Breast epithelium (tissue), 4 donors: ENCODE measurements at regions not wholly inside any gene's neighbourhood (a gene's known extent, or its start where the extent isn't known, plus 50 kb on each side); places are given as distances from the start of the nearest gene placed in this dataset.

ENCODE experiments used
- DNase-seq, 2 donors: peaks; one replicate each; pipeline ENCODE4 v3.0.0-alpha.2; 2019; ENCODE audit warnings: low spot score in 2 of 2
- H3K27ac ChIP-seq, 2 donors: fragments of 200-600 bp; sonication (generic) in 1 of 2; one replicate each; pipeline ENCODE4 v1.5.1; 2016 to 2019; ENCODE audit warnings: mild to moderate bottlenecking in 1 of 2
- H3K27me3 ChIP-seq, 2 donors: fragments of 200-600 bp; sonication (generic) in 1 of 2; one replicate each; pipeline versions ENCODE4 v1.5.1 to v1.6.0; 2017 to 2019; ENCODE audit warnings: control low read depth in 1 of 2, mild to moderate bottlenecking in 1 of 2
- H3K36me3 ChIP-seq: fragments of 200-600 bp; one replicate; pipeline ENCODE4 v1.5.1; 2019
- H3K4me1 ChIP-seq, 2 donors: fragments of 200-600 bp; sonication (generic); one replicate each; pipeline ENCODE4 v1.5.1; 2016 to 2019; ENCODE audit warnings: control low read depth in 1 of 2
- H3K4me3 ChIP-seq, 3 donors: fragments of 200-600 bp; sonication (generic); 1 replicate in 2 of 3; 2 replicates in 1 of 3; pipeline ENCODE4 v1.5.1; 2016 to 2019; ENCODE audit warnings: mild to moderate bottlenecking in 3 of 3, moderate library complexity in 2 of 3
- H3K9me3 ChIP-seq, 2 donors: fragments of 200-600 bp; sonication (generic) in 1 of 2; one replicate each; pipeline ENCODE4 v1.5.1; 2016 to 2019; ENCODE audit warnings: control low read depth in 1 of 2
- POLR2A ChIP-seq: fragments of 450-650 bp; IDR thresholded peaks from one replicate; pipeline ENCODE4 v1.6.1; 2016; ENCODE audit warnings: antibody characterized with exemption, mild to moderate bottlenecking, moderate library complexity
- POLR2AphosphoS5 ChIP-seq, 3 donors: sonication (generic); formaldehyde crosslinking; IDR thresholded peaks; one replicate each; pipeline ENCODE4 v1.6.1; 2017; ENCODE audit warnings: antibody characterized with exemption in 3 of 3
- intact Hi-C: fragments of 100-400 bp; cut with DNase I; formaldehyde crosslinking; loops from one replicate; pipeline ENCODE4 v1.15.1; 2023; ENCODE audit warnings: low total_unique reads
- TF ChIP-seq, protein P1 (sequence below), 3 donors: fragments of 450-650 bp; IDR thresholded peaks; one replicate each; pipeline ENCODE4 v1.5.1; 2016 to 2017; ENCODE audit warnings: antibody characterized with exemption in 3 of 3, mild to moderate bottlenecking in 3 of 3, moderate library complexity in 3 of 3

DNA sequence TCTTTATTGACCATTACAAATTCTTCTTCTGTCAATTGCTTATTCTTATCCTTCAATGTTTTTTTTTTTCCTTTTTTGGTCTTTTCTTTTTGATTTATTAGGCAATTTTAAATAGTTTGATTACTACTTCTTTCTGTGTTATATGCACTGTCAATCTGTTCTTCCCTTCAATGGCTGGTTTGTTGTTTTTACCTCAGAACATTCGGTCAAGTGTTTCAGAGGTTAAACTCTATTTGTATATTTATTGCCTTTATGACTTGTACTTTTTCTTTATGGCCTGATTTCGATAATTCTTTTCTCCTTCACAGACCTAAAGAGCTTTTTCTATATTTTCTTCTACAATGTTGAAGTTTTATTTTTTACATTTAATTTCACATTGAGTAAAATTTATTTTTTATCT lies 171.5 kb upstream of the AKR1E2 start:
- intact Hi-C loops = loop anchor here (5.0 to 10.0 kb wide), 2 partner anchors 110 to 963 kb away; no protein-coding TSS in a partner anchor
- Histone ChIP-seq H3K27me3 (no peaks in the 10 kb centered on the region), H3K4me3 (no peak overlapping the region), H3K9me3 (no peaks in the 10 kb centered on the region), H3K27ac (no peak overlapping the region), H3K4me1 (no peaks in the 10 kb centered on the region), H3K36me3 (no peaks in the 10 kb centered on the region)
- no peak for DNase-seq
- no peak for TF ChIP-seq POLR2AphosphoS5 (IDR thresholded peaks at IDR 0.05)
- no peak for TF ChIP-seq POLR2A
- TF ChIP-seq, protein P1, sequence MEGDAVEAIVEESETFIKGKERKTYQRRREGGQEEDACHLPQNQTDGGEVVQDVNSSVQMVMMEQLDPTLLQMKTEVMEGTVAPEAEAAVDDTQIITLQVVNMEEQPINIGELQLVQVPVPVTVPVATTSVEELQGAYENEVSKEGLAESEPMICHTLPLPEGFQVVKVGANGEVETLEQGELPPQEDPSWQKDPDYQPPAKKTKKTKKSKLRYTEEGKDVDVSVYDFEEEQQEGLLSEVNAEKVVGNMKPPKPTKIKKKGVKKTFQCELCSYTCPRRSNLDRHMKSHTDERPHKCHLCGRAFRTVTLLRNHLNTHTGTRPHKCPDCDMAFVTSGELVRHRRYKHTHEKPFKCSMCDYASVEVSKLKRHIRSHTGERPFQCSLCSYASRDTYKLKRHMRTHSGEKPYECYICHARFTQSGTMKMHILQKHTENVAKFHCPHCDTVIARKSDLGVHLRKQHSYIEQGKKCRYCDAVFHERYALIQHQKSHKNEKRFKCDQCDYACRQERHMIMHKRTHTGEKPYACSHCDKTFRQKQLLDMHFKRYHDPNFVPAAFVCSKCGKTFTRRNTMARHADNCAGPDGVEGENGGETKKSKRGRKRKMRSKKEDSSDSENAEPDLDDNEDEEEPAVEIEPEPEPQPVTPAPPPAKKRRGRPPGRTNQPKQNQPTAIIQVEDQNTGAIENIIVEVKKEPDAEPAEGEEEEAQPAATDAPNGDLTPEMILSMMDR (IDR thresholded peaks at IDR 0.05) = no peak

DNA sequence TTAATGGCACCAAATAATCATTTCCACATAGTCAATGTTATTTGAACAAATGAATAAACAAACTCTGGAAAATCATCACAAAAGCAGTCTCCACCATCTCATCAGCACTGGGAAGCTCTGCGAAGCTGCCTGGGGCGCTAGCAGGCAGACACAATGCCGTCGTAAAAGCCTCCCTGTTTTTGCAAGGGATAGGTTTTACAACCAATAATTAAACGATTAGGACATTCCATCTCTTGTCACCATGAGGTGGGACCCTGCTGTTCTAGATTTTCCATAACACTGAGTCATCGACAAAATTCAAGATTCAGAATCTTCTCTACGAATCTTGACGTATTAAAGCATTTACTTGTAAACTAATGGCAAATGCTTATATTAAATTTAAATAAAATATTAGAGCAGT lies 172.8 kb upstream of the AKR1E2 start:
- Histone ChIP-seq H3K27me3 (no peaks in the 10 kb centered on the region), H3K36me3 (no peaks in the 10 kb centered on the region), H3K4me1 (no peaks in the 10 kb centered on the region), H3K27ac (no peak overlapping the region), H3K4me3 (no peak overlapping the region), H3K9me3 (no peaks in the 10 kb centered on the region)
- no peak for DNase-seq
- TF ChIP-seq, protein P1 (IDR thresholded peaks at IDR 0.05) = no peak
- no peak for TF ChIP-seq POLR2A
- TF ChIP-seq POLR2AphosphoS5 (IDR thresholded peaks at IDR 0.05) = no peak
- intact Hi-C loops = loop anchor here (5.0 to 10.0 kb wide), 2 partner anchors 112 to 964 kb away; no protein-coding TSS in a partner anchor

DNA sequence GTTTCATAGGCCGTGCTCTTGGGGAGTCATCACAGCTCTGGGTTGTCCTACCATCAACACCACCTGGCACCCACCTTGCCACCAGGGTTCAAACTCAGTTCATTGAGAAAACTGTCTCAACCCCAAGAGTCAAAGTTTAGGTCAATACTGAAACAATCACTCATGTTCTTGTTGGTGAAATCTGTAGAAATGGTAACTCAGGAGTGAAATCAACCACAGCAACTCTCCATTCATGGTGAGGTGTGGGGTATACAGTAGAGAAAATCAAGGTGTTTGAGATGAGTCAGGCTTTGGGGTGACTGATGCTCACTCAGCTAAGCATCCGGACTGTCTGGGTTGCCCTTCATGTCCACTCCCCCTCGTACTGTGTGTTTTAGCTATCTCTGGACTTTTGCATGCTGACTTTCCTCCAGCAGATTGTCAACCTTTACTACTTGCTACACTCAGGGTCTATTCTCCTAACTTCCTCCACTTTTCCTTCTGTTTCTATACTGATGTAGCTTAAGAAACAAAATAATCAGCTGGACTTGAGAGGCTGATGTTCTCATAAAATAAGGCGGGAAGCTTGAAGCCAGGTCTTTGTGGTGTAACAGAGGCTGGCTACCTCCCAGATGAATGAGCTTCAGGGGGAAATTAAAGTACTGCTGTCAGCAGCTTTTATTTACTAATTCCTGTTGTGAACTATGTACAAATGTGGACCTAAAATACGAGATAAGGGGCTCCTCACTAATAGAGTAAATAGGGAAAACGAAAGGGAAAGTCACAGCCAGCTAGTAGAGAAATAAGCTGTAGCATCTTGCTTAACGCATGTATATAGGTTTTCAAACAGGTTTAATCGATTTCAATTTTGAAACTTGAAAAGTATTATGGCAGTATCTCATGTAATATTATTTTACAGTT lies 173.6 kb upstream of the AKR1E2 start:
- DNase-seq = no peak
- Histone ChIP-seq H3K4me1 (no peaks in the 10 kb centered on the region), H3K27ac (no peak overlapping the region), H3K36me3 (no peaks in the 10 kb centered on the region), H3K27me3 (no peaks in the 10 kb centered on the region), H3K9me3 (no peaks in the 10 kb centered on the region), H3K4me3 (no peak overlapping the region)
- TF ChIP-seq POLR2AphosphoS5 (IDR thresholded peaks at IDR 0.05) (no peak), POLR2A (no peak)
- TF ChIP-seq, protein P1 (IDR thresholded peaks at IDR 0.05) = no peak
- intact Hi-C loops = loop anchor here (5.0 to 10.0 kb wide), 2 partner anchors 112 to 965 kb away; no protein-coding TSS in a partner anchor

DNA sequence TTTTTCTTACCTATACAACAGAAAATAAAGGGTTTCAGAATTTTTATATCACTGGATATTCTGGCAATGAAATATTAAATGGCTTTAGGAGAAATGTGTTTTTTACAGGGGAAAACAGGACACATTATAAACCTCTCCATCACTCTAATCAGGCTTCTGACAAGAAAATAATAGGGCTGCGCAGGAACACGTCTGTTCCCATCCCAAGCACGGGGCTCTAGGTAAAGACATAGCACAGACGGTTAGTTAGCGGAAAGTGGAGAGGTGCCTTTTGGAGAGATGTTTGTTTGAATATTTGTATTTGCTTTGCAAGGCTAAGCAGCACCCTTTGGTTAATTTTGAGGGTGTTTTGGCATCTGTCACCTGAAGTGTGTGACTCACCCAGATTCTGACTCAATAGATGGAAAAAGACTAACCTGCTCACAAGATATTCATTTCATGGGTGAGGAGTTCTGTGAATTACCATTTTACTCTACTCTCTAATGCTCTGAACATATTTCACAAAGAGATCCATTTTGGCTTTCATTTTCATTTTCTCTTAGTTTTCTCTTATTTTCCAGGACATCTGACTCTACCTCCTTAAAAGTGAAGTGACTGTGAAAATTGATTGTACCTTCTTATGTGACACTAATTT lies 174.5 kb upstream of the AKR1E2 start:
- H3K27me3 ChIP-seq = no peaks in the 10 kb centered on the region
- no peak overlapping the region for H3K4me3 ChIP-seq
- no peaks in the 10 kb centered on the region for H3K36me3 ChIP-seq
- H3K9me3 ChIP-seq = no peaks in the 10 kb centered on the region
- H3K4me1 ChIP-seq = no peaks in the 10 kb centered on the region
- TF ChIP-seq POLR2AphosphoS5 (IDR thresholded peaks at IDR 0.05) (no peak), POLR2A (no peak)
- TF ChIP-seq, protein P1 (IDR thresholded peaks at IDR 0.05) = no peak
- no peak for DNase-seq
- intact Hi-C loops = loop anchor here (5.0 to 10.0 kb wide), 2 partner anchors 113 to 966 kb away; no protein-coding TSS in a partner anchor
- no peak overlapping the region for H3K27ac ChIP-seq

DNA sequence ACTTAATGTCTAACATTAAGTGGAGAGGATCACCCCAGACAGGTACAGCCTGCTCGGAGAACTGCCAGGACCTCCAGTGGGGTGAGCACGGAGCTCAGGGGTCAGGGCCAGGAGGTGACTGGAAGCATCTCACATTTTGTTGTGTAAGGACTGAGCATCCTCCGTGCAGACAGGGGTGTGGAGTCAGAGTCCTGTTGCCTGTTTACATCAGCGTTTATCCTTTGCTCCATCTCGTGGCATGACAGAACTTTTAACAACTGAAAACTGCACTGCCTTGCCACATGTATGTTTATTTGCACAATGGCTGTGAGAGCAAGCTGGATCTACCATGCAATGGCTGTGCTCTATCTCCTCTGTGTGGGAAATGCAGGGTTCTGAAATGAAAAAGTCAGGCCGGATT lies 175.4 kb upstream of the AKR1E2 start:
- no peak overlapping the region for H3K4me3 ChIP-seq
- DNase-seq = no peak
- H3K27ac ChIP-seq = peak overlapping the region; percentile 28 to 30
- no peaks in the 10 kb centered on the region for H3K27me3 ChIP-seq
- no peak for TF ChIP-seq POLR2A
- TF ChIP-seq, protein P1 (IDR thresholded peaks at IDR 0.05) = no peak
- no peak for TF ChIP-seq POLR2AphosphoS5 (IDR thresholded peaks at IDR 0.05)
- intact Hi-C loops = loop anchor here (5.0 to 10.0 kb wide), 2 partner anchors 114 to 967 kb away; no protein-coding TSS in a partner anchor
- no peaks in the 10 kb centered on the region for H3K9me3 ChIP-seq
- no peaks in the 10 kb centered on the region for H3K4me1 ChIP-seq
- no peaks in the 10 kb centered on the region for H3K36me3 ChIP-seq
